ENCODE measurements at regions not wholly inside any gene's neighbourhood (a gene's known extent, or its start where the extent isn't known, plus 50 kb on each side); places are given as distances from the start of the nearest gene placed in this dataset.

DNA sequence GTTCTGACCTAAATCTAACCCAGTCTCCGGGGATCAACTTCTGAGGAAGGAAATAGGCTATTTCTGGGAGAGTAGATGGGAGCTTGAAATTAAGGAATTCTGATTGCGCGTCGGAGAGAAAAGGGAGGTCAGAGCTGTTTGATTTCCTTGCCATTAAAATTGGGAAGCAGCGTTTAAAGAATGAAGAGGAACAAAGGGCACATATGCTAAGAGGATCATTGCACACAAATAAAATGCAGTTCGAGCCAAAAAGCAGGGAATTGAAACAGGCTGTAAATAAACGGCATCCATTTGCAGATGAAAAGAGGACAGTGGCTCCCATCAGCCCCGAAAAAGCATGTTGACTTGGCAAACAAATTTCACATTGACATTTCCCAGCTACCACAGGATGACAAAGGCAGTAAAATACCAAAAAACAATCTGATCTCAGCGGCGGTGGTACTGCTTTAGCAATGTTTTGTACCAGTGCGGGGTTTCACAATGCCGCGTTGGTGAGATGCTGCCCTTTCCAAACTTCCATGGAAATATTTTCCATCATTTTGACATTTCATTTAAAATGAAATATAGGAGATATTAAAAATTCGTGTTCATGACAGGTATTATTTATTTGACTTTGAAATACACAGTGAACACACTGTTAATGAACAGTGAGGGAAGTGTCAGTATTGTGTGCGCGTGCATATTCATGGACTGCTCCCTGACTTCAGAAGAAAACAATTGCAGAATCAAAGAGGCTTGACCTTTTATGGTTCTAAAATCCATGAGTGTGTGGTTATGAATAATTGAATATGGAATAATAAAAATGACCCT is 108.8 kb downstream of the SQOR start:
- DNase-seq (ENCODE audit: low read depth in 2 of 3, low spot score in 2 of 3) = no peak

DNA sequence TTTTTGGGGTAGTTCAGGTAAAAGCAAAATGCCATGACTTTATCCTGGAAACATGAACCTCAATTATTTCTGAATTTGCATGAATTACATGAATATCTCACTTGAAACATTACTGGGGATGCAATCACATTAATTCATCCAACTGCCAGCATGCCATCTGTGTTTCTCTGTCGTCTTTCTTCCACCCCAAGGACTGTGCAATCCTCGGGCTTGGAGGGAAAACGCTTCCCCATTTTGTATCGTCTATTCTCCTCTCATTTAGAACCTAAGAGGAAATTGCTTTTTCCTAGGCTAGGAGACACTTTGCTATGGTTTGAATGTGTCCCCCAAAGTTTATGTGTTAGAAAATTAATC is 109.4 kb downstream of the SQOR start:
- no peak for DNase-seq (ENCODE audit: low read depth in 2 of 3, low spot score in 2 of 3)

DNA sequence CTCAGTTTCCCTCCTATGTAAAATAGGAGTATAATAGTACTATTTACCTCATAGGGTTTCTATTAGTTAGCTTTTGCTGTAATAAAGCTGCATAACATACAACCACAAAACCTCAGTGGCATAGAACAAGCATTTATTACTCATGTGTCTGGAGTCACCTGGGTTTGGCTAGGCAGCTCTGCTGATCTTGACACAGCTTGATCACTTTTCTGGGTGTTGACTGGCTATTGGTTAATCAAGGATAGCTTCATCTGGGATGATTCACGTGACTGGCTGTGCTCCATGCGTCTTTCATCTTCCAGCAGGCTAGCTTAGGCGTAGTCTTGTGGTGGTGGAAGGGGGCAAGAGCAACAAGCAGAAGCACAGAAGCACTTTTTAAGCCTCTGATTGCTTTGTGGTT is 112.6 kb downstream of the SQOR start:
- DNase-seq (ENCODE audit: low read depth in 2 of 3, low spot score in 2 of 3) = no peak

DNA sequence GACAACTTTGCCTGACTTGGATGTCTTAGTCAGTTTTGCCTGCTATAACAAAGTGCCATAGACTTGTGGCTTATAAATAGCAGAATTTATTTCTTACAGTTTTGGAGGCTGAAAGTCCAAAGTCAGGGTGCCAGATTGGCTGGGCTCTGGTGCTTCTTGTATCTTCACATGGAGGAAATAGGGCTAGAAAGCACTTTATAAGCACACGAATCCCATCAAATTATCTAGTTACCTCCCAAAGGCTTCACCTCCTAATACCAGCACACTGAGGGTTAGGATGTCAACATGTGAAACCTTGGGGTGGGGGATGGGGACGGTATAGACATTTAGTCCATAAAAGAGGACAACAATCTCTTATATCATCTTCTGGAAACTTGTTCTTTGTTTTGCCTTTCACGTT is 116.8 kb downstream of the SQOR start:
- DNase-seq (ENCODE audit: low read depth in 2 of 3, low spot score in 2 of 3) = no peak

DNA sequence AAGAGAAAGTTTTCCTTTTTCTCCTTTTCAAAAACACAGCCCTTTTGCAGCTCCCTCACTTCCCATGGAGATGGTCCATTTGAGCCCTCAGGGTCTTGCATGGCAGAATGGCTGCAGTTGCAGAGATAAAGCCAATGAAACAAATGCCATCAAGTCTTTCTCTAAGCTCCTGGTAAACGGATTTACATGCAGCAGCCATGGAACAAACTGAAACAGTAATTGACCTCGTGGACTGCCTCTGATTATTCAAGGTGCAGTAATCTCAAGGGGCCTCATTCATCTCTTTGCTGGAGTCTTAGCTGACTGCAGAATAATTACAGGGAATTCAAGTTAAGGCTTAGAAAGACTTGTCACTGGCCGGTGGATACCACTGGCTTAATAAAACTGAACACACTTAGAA is 125.1 kb downstream of the SQOR start:
- DNase-seq (ENCODE audit: low read depth in 2 of 3, low spot score in 2 of 3) = no peak

DNA sequence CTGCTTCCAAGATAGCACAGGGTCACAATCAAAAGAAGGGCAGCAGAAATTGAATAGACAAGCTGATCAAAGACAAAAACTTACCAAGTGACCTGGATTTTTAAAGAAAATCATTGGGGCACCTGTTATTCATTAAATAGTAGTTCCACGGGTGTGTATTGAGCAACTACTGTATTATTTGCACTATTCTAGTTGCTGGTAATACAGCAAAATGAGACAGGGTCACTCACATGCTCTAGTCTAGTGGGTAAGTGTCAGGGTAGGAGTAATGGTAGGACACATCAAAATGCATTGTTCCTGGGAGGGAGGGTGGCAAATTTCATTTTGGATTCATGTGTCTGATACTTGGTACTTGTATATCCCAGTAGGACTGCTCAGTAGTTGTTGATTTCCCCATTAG is 127.9 kb downstream of the SQOR start:
- DNase-seq (ENCODE audit: low read depth in 2 of 3, low spot score in 2 of 3) = no peak

DNA sequence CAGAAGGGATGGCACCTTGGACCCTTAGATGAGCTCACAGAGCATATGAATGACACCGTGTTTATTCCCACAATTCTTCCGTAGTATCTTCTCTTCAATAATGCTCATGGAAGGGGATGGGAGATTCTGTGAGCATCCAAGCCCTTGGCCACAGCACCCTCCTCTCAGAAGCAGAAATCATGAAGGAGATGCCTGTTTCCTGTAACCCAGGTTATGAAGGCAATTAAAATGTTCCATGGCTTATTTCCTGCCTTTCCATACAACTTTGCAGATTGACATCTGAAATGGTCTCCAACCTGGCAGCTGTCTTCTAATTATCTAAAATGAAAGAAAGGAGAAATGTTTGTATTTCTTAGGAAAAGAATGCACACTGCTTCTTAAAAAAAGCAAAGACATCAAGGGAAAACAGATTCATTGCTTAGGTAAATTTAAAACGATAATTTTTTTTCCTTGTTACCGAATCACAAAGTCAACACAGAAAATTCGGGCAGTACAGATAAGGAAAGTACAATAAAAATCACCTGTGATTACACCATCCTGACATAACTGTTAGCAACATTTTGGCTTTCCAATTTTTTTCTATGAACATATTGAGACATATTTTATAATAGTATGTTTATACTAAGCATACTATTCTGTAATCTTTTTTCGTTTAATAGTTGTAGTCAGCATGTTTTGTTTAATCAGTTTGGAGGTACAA is 128.5 kb downstream of the SQOR start:
- DNase-seq (ENCODE audit: low read depth in 2 of 3, low spot score in 2 of 3) = no peak

DNA sequence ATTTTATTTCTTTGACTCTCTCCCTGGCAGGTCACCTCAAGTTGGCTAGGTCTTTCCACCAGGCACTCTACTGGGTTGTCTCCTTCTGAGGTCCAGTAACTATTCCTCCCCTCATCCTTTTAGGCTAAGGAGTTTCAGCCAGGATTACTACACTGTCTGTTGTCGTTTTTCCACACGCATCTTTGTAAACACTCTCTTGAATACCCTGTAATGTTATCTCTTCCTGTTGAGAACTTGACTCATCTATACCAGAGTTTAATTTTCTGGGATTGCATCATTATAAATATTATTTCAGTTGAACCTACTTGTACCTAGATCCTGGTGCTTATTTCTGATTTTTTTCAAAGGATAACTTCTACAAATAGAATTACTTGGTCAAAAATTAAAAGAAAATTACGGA is 138.3 kb downstream of the SQOR start:
- DNase-seq (ENCODE audit: low read depth in 2 of 3, low spot score in 2 of 3) = no peak

DNA sequence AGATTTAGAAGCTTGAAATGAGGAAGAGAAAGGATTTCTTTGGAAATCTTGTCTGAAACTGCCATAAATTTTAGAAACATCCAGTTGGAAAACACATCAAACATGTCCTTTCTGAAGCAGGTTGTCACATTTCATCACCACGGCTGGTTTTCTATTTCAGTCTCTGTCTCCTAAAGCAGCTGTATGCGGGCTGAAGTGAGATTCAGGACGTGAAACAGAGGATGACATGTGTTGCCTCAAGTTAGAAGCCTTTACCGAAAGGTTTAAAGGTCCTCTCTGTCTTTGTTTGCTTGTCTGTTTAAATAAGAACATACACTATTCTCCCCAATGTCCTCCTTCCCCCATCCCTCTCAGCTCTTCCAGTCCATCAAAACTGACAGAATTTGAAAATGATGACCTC is 141.9 kb downstream of the SQOR start:
- no peak for DNase-seq (ENCODE audit: low read depth in 2 of 3, low spot score in 2 of 3)

DNA sequence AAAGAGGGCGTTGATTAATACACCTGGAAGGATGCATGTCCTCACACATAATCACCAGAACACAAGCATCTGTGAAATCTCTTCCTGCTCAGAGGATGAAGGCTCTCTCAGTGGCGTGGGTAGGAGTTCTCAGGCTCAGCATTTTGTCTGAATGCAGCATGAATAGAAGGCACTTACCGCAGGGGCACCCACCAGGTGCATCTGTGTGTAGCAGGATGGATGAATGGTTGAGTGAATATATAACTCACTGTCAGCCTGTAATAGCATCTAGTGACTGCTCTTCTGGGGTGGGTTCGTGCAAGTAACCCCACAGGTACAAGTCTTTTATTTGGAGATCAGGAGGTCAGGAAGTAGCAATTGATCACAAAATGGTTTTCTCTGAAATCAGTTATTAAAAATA is 143.0 kb downstream of the SQOR start:
- DNase-seq (ENCODE audit: low read depth in 2 of 3, low spot score in 2 of 3) = no peak

DNA sequence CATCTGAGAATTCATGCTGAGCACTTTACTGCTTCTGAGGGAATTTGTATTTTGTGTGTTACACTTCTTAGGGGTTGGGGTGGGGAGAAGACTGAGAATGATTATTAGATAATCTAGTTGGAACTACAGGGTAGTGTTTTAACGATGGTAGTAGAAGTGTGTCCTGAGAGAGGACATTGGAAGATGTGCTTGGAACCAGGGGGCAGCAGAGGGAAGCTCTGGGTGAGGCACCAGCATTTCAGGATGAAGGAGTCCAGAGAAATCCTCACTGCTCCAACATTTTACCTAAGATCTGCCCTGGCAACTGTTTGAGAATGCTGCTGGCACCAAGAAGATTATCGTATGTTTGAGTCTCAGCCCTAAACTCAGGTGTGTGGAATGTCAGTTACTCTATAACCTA is 145.5 kb downstream of the SQOR start:
- DNase-seq (ENCODE audit: low read depth in 2 of 3, low spot score in 2 of 3) = no peak

DNA sequence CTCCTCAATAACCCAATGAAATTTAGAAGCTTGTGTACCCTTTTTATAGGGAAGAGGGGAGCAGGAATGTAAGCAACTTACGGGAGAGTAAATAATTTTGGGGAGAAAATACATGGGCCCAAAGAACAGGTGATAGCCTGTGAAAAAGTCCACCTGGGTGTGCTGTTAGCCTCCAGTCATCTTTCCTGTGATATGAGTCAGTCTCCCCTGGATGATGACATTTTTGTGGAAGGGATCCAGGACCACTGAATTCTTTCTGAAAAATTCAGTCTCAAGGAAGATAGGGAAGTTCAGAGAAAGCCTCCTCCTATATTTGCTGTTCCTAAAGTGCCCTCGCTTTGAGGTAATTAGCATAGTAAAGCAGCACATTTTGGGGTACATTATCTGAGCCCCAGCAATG is 149.8 kb downstream of the SQOR start:
- no peak for DNase-seq (ENCODE audit: low read depth in 2 of 3, low spot score in 2 of 3)

DNA sequence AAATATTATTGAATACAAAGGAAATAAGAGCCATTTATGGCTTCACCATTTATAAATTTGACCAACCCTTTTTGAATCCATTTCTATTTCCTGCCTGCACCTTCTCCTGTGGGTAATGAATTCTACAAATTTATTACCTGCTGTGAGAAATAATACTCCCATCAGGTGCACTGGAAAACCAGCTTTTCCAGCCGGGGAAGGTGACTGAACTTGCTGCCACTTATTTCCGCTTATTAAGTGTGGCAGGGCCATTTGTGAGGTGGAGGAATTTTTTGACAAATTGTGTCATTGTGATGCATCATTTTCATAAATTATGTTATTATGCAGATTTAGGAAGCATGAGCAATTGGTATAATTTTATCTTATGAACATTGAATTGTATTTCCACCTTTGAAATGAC is 151.1 kb downstream of the SQOR start:
- DNase-seq (ENCODE audit: low read depth in 2 of 3, low spot score in 2 of 3) = no peak

DNA sequence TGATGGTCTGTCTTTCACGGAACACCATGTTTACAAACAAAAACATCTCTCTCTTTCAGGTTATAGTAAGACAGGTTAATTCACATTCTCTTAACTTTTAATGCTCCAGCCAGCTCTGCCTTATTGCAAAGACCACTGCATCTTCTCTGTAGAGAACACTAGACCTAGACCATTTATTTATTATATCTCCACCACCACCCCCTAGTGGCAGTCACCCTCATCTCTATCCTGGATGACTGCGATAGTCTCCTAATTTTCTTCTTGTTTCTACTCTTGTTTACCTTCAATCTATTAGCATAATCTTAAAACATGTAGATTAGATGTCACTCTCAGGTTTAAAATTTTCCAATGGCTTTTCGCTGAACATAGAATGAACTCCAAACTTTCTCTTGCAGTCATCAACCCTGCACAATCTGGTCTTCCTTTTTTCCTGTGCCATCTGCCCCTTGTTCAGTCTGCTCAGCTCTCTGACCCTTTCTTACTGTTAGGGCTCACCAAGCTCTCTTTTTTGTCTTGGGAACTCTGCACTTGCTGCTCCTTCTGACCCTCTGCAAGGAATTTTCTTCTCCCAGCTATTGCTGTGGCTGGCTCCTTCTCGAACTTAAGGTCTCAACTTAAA is 155.6 kb downstream of the SQOR start:
- no peak for DNase-seq (ENCODE audit: low read depth in 2 of 3, low spot score in 2 of 3)

DNA sequence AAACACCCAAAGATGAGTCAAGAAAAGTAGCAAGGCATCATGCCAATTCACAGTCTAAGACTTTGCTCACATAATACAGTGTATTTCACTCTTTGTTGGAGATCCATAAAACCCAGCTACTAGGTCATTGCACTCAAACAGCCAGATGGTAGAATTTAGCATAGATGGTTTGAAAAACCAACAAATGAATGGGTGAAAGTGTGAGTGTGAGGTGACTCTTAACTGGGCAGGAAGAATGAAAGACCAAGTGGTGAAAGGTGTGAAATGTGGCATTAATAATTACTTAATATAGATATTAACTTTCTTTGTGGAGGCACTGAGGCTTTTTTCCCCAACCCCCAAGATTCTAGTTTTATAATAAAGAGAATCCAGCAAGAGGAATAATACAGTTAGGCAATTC is 159.5 kb downstream of the SQOR start:
- DNase-seq (ENCODE audit: low read depth in 2 of 3, low spot score in 2 of 3) = no peak

DNA sequence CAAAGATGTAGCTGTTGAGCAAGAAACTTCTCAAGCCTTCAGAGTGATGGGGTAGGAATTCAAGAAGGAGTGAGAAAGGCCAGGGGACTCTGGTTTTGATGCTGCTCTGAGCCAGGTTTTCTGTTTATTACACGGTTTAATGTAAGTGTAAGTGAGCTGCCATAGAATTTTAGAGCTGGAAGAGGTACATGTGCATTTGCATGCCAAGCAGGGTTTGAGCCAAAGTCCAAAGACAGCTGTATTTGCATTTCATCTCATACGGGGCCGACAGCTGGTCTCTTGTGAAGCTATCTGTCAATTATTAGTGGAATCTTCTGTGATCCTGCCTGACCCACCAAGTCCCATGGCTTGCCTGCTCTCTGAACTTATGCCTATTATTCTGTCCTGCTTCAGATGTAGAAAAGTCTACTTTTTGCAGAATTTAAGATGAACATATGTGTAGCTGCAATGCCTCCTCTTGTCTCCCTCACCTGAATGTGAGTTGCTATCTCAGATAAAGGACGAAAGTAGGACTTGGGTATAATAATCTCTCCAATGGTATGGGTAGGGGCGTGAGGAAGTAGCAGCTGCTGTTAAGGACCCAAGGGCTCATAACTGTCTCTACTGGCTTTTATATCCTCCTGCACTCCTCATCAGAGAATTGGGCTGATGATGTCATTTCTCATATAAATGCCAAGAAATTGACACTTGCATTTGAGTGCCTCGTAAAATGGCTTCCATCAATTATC is 160.0 kb downstream of the SQOR start:
- no peak for DNase-seq (ENCODE audit: low read depth in 2 of 3, low spot score in 2 of 3)

DNA sequence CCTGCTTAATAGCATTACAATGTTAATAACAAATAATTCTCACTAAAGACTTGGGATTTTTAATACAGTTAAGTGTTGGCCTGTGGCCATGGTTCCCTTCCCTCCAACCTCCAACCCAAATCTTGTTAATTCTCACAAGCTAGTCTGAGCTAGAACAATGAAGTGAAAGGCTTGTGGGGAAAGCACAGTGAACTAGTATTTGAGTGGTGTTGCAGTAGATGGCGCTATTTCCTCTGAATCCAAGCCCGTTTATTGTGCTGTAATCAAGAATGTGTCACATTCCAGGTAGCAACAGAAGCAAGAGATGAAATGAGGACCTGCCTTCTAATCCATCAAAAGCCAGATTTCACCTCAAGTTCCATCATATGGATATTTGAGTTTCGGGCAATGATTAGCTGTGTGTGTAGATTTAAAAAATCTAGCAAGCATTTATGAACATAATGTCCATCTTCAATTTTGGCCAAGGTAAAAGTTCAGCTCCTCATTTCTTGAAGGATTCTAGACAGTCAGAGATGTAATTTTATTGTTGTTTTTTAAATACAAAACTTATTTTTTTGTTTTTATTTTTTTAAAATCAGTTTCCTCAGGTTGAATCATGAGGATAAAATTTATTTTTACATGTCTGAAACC is 160.7 kb downstream of the SQOR start:
- DNase-seq (ENCODE audit: low read depth in 2 of 3, low spot score in 2 of 3) = no peak

DNA sequence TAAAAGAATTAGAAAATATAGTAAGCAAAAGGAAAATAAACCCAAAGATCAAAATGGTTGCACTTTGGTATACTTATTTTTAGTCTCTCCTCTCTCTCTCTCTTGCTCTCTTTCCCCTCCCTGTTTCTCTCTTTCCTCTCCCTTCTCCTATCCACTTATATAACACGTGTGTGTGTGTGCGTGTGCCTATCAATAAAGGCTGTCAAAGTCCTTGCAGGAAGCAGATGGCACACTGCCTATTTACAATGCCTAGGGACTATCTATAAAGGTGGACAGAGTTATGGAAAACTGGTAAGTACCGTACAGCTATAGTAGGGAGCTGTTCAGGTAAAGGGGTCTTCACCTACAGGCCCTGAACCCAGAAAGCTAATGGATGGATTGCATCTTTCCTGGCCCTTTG is 161.6 kb downstream of the SQOR start:
- DNase-seq (ENCODE audit: low read depth in 2 of 3, low spot score in 2 of 3) = no peak

DNA sequence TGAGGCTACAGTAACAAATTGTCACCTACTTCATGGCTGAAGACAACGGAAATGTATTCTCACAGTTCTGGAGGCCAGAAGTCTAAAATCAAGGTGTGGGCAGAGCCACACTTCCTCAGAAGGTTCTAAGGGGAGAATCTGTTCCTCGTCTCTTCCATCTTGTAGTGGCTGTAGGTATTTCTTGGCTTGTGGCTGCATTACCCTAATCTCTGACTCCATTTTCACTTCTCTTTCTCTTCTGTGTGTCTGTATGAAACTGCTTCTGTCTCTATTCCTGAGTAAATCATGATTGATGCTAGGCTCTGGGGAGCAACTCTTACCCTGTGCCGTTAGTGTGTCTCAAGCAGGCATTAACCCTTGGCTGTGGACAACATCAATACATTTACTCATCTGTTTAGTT is 164.7 kb downstream of the SQOR start:
- DNase-seq (ENCODE audit: low read depth in 2 of 3, low spot score in 2 of 3) = no peak

DNA sequence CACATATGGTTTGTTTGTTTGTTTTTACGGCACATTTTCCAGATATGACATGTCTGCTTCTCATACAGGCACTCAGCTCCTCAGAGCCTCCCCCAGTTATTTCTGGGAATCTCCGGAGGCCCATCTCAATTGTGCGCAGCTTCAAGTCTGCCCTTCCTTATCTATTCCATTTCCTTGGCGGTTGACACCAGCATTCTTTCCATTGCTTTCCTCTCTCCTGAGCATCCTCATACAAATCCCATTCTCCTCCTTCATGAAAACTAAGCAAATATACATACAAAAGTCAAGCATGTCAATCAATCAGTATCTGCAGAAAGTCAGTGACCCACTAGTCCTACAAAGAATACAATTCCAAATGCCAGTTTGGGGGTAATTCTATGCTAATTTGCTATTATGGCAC is 166.7 kb downstream of the SQOR start:
- no peak for DNase-seq (ENCODE audit: low read depth in 2 of 3, low spot score in 2 of 3)

DNA sequence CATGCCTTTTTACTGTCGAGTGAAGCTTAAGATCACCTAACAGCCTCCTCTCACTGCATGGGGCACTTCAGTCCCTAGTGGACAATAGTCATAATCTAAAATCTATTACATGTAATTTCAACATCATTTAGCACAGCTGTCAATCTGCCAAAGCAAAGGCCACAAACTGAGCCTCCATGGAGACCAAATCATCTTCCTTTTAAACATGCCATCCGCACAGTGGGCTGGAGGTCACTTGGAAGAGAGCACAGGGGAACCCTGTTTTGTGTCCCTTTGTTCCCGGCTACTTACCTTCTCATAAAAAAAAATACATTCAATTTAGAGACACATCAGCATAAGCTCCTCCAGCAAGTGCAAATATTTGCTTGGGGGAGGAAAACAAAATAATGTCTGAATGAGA is 167.3 kb downstream of the SQOR start:
- DNase-seq (ENCODE audit: low read depth in 2 of 3, low spot score in 2 of 3) = no peak
